Smooth muscle cell (in vitro differentiated cells): ENCODE measurements at regions not wholly inside any gene's neighbourhood (a gene's known extent, or its start where the extent isn't known, plus 50 kb on each side); places are given as distances from the start of the nearest gene placed in this dataset.

ENCODE experiments used
- DNase-seq: peaks from one replicate; lab custom pipeline; 2025; ENCODE audit not compliant: unreplicated experiment; lab: John Stamatoyannopoulos, UW
- H2AFZ ChIP-seq: fragments of 200-600 bp; sonication (generic); 2 replicates; pipeline ENCODE4 v1.6.0; 2016; ENCODE audit warnings: antibody characterized with exemption, low read depth, mild to moderate bottlenecking
- H3F3A ChIP-seq: fragments of 200-600 bp; sonication (generic); 2 replicates; pipeline ENCODE4 v1.6.0; 2017; ENCODE audit warnings: antibody characterized with exemption, low read depth
- H3K27ac ChIP-seq: fragments of 200-600 bp; sonication (generic); 2 replicates; pipeline ENCODE4 v1.5.1; 2016; ENCODE audit warnings: low read depth, mild to moderate bottlenecking
- H3K27me3 ChIP-seq: fragments of 200-600 bp; sonication (generic); 2 replicates; pipeline ENCODE4 v1.6.1; 2016; ENCODE audit warnings: low read depth, mild to moderate bottlenecking
- H3K36me3 ChIP-seq: fragments of 200-600 bp; sonication (generic); 2 replicates; pipeline ENCODE4 v1.5.1; 2016; ENCODE audit warnings: low read depth
- H3K4me1 ChIP-seq: fragments of 200-600 bp; sonication (generic); 2 replicates; pipeline ENCODE4 v1.5.1; 2016; ENCODE audit warnings: low read depth
- H3K4me2 ChIP-seq: fragments of 200-600 bp; sonication (generic); 2 replicates; pipeline ENCODE4 v1.6.0; 2016; ENCODE audit warnings: mild to moderate bottlenecking
- H3K4me3 ChIP-seq: fragments of 200-600 bp; sonication (generic); 2 replicates; pipeline ENCODE4 v1.5.1; 2016; ENCODE audit warnings: mild to moderate bottlenecking
- H3K79me2 ChIP-seq: fragments of 200-600 bp; sonication (generic); 2 replicates; pipeline ENCODE4 v1.6.0; 2016; ENCODE audit warnings: low read depth, mild to moderate bottlenecking
- H3K9ac ChIP-seq: fragments of 200-600 bp; sonication (generic); 2 replicates; pipeline ENCODE4 v1.6.0; 2016; ENCODE audit warnings: low read depth
- H3K9me3 ChIP-seq: fragments of 200-600 bp; sonication (generic); replicated peaks from 2 replicates; pipeline ENCODE4 v1.5.1; 2016; ENCODE audit warnings: low read depth
- H4K20me1 ChIP-seq: fragments of 200-600 bp; sonication (generic); 2 replicates; pipeline ENCODE4 v1.6.0; 2016; ENCODE audit warnings: low read depth
- WGBS: methylation state at CpG from one replicate; pipeline ENCODE4 v1.1.7; 2016; ENCODE audit warnings: low lambda C conversion rate; 5-methylcytosine and 5-hydroxymethylcytosine counted together
- TF ChIP-seq, protein P1 (sequence below): fragments of 200-600 bp; sonication (generic); IDR thresholded peaks from 2 replicates; pipeline ENCODE4 v1.5.1; 2017; ENCODE audit warnings: borderline replicate concordance, mild to moderate bottlenecking, antibody characterized with exemption; ENCODE audit not compliant: insufficient read depth, poor library complexity, severe bottlenecking

DNA sequence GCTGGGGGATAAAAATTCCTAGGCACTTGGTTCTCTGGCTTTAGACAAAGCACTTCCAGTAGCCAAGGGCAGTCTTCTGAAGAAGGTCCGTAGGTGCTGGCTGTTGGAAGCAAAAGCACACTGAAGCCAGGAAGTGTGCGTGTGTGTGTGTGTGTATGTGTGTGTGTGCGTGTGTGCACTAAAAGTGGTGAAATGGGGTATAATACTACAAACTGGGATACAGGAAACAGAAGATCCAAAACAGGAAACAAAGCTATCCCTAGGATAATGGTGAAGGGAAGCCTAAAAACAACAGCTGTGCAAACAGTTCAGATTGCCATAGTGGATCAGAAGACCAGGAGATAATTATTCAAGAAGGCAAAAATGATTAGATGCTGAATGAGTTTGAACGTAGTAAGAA lies 103.4 kb downstream of the IL20RB start:
- Histone ChIP-seq H3K36me3 (no peaks in the 10 kb centered on the region), H3F3A (no peaks in the 10 kb centered on the region), H3K4me2 (no peak overlapping the region), H3K79me2 (no peaks in the 10 kb centered on the region), H3K9ac (no peak overlapping the region), H3K9me3 (no peaks in the 10 kb centered on the region), H2AFZ (no peak overlapping the region), H3K4me3 (no peak overlapping the region), H3K27ac (no peak overlapping the region), H4K20me1 (no peaks in the 10 kb centered on the region), H3K27me3 (no peaks in the 10 kb centered on the region), H3K4me1 (peaks cover 5% of the 10 kb centered on the region)
- DNase-seq = no peak
- 80% methylated on average over 4 of the region's 4 CpGs for WGBS
- TF ChIP-seq, protein P1, sequence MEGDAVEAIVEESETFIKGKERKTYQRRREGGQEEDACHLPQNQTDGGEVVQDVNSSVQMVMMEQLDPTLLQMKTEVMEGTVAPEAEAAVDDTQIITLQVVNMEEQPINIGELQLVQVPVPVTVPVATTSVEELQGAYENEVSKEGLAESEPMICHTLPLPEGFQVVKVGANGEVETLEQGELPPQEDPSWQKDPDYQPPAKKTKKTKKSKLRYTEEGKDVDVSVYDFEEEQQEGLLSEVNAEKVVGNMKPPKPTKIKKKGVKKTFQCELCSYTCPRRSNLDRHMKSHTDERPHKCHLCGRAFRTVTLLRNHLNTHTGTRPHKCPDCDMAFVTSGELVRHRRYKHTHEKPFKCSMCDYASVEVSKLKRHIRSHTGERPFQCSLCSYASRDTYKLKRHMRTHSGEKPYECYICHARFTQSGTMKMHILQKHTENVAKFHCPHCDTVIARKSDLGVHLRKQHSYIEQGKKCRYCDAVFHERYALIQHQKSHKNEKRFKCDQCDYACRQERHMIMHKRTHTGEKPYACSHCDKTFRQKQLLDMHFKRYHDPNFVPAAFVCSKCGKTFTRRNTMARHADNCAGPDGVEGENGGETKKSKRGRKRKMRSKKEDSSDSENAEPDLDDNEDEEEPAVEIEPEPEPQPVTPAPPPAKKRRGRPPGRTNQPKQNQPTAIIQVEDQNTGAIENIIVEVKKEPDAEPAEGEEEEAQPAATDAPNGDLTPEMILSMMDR = no peak

DNA sequence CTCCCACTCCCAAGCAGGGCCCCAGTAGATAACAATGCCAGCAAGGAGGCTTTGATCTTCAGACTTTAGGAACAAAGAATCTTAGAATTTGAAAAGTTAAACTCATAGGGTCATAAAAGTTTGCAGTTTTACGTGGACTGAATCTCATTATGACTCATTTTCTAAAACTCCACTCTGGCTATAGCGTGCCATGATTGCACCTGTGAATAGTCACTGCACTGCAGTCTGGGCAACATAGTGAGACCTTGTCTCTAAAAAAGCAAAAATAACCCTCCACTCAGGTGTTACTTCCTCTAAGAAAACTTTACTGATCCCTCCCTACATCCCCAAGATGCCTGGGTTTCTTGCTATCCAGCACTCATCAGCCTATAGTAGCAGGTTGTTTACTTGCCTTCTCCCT lies 104.5 kb downstream of the IL20RB start:
- Histone ChIP-seq H3K9me3 (no peaks in the 10 kb centered on the region), H2AFZ (no peak overlapping the region), H3K4me2 (no peak overlapping the region), H3K4me1 (peaks cover 5% of the 10 kb centered on the region), H3K27me3 (no peaks in the 10 kb centered on the region), H3K36me3 (no peaks in the 10 kb centered on the region), H3K4me3 (no peak overlapping the region), H3F3A (no peaks in the 10 kb centered on the region), H4K20me1 (no peaks in the 10 kb centered on the region), H3K27ac (no peak overlapping the region), H3K9ac (no peak overlapping the region), H3K79me2 (no peaks in the 10 kb centered on the region)
- TF ChIP-seq, protein P1 = no peak
- no peak for DNase-seq
- 66% methylated on average over 2 of the region's 2 CpGs for WGBS

DNA sequence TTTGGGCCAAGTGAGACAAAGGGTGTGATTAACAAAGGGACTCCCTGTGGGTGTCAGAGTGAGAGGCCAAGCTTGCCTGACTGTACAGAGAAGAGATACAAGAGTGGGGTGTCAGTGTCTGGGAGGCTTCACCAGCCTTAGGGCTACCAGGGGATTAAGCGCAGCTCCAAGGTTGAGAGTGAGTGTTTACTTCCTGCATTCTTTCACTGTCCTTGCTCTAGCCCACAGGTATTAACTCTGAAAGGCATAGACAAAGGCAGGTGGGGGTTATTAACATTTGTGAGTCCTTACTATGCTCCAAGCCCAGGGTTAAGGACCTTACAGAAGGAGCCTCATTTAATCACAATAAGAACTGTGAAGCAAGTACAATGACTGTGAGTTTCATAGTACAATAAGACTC lies 107.6 kb downstream of the IL20RB start:
- Histone ChIP-seq H3K27me3 (no peaks in the 10 kb centered on the region), H2AFZ (no peak overlapping the region), H3K4me1 (peaks cover 5% of the 10 kb centered on the region), H3K4me3 (no peak overlapping the region), H3K79me2 (no peaks in the 10 kb centered on the region), H3K9ac (no peak overlapping the region), H3K36me3 (no peaks in the 10 kb centered on the region), H3K4me2 (no peak overlapping the region), H3K27ac (no peak overlapping the region), H3F3A (no peaks in the 10 kb centered on the region), H4K20me1 (no peaks in the 10 kb centered on the region), H3K9me3 (no peaks in the 10 kb centered on the region)
- DNase-seq = no peak
- TF ChIP-seq, protein P1 = no peak
- WGBS = 71% methylated on average over 1 of the region's 1 CpG

DNA sequence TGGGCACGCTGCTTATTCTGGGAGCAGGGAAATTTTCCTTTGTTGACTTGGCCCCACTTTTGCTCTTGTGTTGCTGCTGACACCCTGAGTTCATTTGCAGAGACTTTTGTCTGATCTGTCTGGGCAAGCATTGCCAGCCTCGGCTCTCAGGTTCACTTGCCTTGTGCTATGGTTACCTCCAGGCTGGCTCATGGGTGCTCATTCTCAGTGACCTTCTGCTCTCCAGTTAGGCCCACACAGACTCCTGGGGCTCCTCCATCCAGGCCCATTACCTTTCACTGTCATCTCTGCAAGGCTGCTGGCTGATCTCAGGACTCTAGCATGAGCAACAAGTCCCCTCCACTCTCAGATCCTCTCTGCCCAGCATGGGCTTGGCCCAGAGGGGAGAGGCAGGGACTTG lies 108.3 kb downstream of the IL20RB start:
- Histone ChIP-seq H3K4me2 (no peak overlapping the region), H2AFZ (no peak overlapping the region), H3K4me3 (no peak overlapping the region), H3K27me3 (no peaks in the 10 kb centered on the region), H3K4me1 (peaks cover 5% of the 10 kb centered on the region), H3K9ac (no peak overlapping the region), H4K20me1 (no peaks in the 10 kb centered on the region), H3K27ac (no peak overlapping the region), H3F3A (no peaks in the 10 kb centered on the region), H3K9me3 (no peaks in the 10 kb centered on the region), H3K36me3 (no peaks in the 10 kb centered on the region), H3K79me2 (no peaks in the 10 kb centered on the region)
- no peak for DNase-seq
- WGBS = 75% methylated on average over 2 of the region's 2 CpGs
- TF ChIP-seq, protein P1 = no peak
